Glutamatergic neuron (in vitro differentiated cells): ENCODE measurements at regions not wholly inside any gene's neighbourhood (a gene's known extent, or its start where the extent isn't known, plus 50 kb on each side); places are given as distances from the start of the nearest gene placed in this dataset.

Source experiments
- DNase-seq: peaks from one replicate; pipeline ENCODE4 v3.0.0; 2022
- H3K27ac Mint-ChIP-seq: one replicate; pipeline ENCODE4 v1.8.0; 2020; ENCODE audit warnings: mild to moderate bottlenecking, mixed read lengths, inconsistent platforms; ENCODE audit not compliant: unreplicated experiment
- H3K27me3 Mint-ChIP-seq: one replicate; pipeline ENCODE4 v1.8.0; 2020; ENCODE audit warnings: mild to moderate bottlenecking, moderate library complexity, mixed read lengths, inconsistent platforms; ENCODE audit not compliant: unreplicated experiment
- H3K36me3 Mint-ChIP-seq: one replicate; pipeline ENCODE4 v1.8.0; 2020; ENCODE audit warnings: mild to moderate bottlenecking, mixed read lengths, inconsistent platforms; ENCODE audit not compliant: unreplicated experiment
- H3K4me1 Mint-ChIP-seq: one replicate; pipeline ENCODE4 v1.8.0; 2020; ENCODE audit warnings: mild to moderate bottlenecking, low read depth, mixed read lengths, inconsistent platforms; ENCODE audit not compliant: unreplicated experiment
- H3K4me3 Mint-ChIP-seq: one replicate; pipeline ENCODE4 v1.8.0; 2020; ENCODE audit warnings: mild to moderate bottlenecking, mixed read lengths, inconsistent platforms; ENCODE audit not compliant: unreplicated experiment
- H3K9me3 Mint-ChIP-seq: one replicate; pipeline ENCODE4 v1.8.0; 2020; ENCODE audit warnings: mild to moderate bottlenecking, moderate library complexity, mixed read lengths, inconsistent platforms; ENCODE audit not compliant: unreplicated experiment
- TF ChIP-seq, protein P1 (sequence below): fragments of 200-600 bp; sonication (generic); IDR thresholded peaks from one replicate; pipeline ENCODE4 v1.5.0; 2021; ENCODE audit not compliant: partially characterized antibody, unreplicated experiment

DNA sequence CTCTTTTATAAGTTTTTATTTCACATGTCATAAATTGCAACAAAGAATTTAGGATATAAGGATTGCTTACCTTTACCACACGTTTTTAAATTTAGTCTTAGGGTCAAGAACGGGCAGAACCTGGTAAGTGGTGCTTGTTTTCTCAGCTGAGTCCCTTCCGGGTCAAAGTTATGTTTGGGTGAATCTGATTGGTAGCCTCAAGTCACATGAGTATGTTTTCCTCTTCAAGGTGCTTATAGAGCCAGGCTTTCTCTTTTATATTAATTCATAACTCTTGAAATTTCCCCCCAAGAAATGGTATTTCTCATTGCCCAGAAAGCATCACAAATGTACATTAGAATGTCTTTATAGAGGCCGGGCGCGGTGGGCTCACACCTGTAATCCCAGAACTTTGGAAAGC is 415.7 kb upstream of the ROBO2 start:
- Mint-ChIP-seq H3K27ac (no peak overlapping the region), H3K4me3 (no peak overlapping the region), H3K27me3 (no peaks in the 10 kb centered on the region), H3K4me1 (no peaks in the 10 kb centered on the region), H3K36me3 (no peaks in the 10 kb centered on the region), H3K9me3 (no peaks in the 10 kb centered on the region)
- DNase-seq, result no peak
- TF ChIP-seq, protein P1, sequence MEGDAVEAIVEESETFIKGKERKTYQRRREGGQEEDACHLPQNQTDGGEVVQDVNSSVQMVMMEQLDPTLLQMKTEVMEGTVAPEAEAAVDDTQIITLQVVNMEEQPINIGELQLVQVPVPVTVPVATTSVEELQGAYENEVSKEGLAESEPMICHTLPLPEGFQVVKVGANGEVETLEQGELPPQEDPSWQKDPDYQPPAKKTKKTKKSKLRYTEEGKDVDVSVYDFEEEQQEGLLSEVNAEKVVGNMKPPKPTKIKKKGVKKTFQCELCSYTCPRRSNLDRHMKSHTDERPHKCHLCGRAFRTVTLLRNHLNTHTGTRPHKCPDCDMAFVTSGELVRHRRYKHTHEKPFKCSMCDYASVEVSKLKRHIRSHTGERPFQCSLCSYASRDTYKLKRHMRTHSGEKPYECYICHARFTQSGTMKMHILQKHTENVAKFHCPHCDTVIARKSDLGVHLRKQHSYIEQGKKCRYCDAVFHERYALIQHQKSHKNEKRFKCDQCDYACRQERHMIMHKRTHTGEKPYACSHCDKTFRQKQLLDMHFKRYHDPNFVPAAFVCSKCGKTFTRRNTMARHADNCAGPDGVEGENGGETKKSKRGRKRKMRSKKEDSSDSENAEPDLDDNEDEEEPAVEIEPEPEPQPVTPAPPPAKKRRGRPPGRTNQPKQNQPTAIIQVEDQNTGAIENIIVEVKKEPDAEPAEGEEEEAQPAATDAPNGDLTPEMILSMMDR, result no peak

GRCh38 chr3:76627236-76627635 is 412.7 kb upstream of the ROBO2 start:
- no peaks in the 10 kb centered on the region for H3K27me3 Mint-ChIP-seq
- H3K9me3 Mint-ChIP-seq, result no peaks in the 10 kb centered on the region
- no peaks in the 10 kb centered on the region for H3K36me3 Mint-ChIP-seq
- H3K4me1 Mint-ChIP-seq, result no peaks in the 10 kb centered on the region
- no peak overlapping the region for H3K4me3 Mint-ChIP-seq
- TF ChIP-seq, protein P1, result no peak
- no peak overlapping the region for H3K27ac Mint-ChIP-seq
- no peak for DNase-seq

GRCh38 chr3:76631251-76631650 is 408.6 kb upstream of the ROBO2 start:
- TF ChIP-seq, protein P1, result no peak
- no peaks in the 10 kb centered on the region for H3K27me3 Mint-ChIP-seq
- no peak overlapping the region for H3K27ac Mint-ChIP-seq
- no peak overlapping the region for H3K4me3 Mint-ChIP-seq
- no peak for DNase-seq
- H3K36me3 Mint-ChIP-seq, result no peaks in the 10 kb centered on the region
- no peaks in the 10 kb centered on the region for H3K4me1 Mint-ChIP-seq
- no peaks in the 10 kb centered on the region for H3K9me3 Mint-ChIP-seq

DNA sequence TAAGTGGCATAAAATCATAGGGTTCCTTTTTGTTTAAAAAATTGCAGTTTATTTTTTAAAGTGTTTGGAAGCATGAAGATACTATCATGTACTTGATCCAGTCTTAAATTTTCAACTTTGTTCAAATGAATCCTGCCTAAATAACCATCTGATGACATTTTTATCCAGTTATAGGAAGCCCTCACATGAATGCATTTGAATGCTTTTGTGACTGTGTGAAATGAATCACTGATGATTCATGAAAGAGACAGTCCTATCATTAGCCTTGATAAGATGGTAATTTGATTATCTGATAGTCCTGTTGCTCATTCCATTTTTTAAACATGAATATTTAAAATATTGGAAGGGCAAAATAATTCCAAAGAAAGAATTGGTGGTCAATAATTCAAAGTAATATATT is 401.9 kb upstream of the ROBO2 start:
- H3K27ac Mint-ChIP-seq, result no peak overlapping the region
- DNase-seq, result no peak
- H3K4me3 Mint-ChIP-seq, result no peak overlapping the region
- TF ChIP-seq, protein P1, result no peak
- no peaks in the 10 kb centered on the region for H3K4me1 Mint-ChIP-seq
- no peaks in the 10 kb centered on the region for H3K27me3 Mint-ChIP-seq
- no peaks in the 10 kb centered on the region for H3K36me3 Mint-ChIP-seq
- no peaks in the 10 kb centered on the region for H3K9me3 Mint-ChIP-seq

DNA sequence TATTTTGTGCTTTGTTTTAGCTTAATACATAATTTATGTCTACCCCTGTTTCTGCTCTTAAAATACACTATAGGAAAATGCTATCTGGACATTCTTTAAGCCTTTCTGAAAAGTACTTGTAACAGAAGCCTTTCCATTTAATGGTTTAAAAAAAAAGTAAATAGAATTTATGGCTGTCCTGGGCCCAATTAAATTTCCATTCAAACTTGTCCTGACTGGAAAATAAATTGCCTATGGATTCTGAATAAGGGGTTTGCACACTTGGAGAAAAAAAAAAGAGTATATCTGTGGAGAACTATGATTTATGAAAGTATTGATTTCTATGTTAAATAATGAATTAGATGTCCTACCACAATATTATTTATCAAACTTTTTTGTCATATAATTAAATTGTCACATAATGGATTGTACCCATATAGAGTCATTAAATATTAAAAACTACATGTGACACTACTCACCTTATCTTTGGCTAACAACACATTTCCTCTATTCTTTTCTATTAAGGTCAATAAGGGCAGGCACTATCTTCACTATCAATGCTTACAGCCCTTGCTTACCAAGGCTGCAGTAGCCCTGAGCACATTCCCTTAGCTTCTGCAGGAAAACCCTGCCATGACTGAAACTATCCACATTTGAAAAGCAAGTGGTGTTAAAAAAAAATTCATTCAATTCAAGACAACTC is 396.1 kb upstream of the ROBO2 start:
- no peak overlapping the region for H3K4me3 Mint-ChIP-seq
- no peaks in the 10 kb centered on the region for H3K36me3 Mint-ChIP-seq
- TF ChIP-seq, protein P1, result no peak
- H3K27ac Mint-ChIP-seq, result no peak overlapping the region
- H3K9me3 Mint-ChIP-seq, result no peaks in the 10 kb centered on the region
- DNase-seq, result no peak
- no peaks in the 10 kb centered on the region for H3K4me1 Mint-ChIP-seq
- H3K27me3 Mint-ChIP-seq, result no peaks in the 10 kb centered on the region
